GM12891 (cell line): ENCODE measurements at regions not wholly inside any gene's neighbourhood (a gene's known extent, or its start where the extent isn't known, plus 50 kb on each side); places are given as distances from the start of the nearest gene placed in this dataset.

Source experiments
- PAX5 ChIP-seq: IDR thresholded peaks from 2 replicates; pipeline ENCODE4 v1.6.1; 2011; ENCODE audit warnings: low read length, moderate library complexity, mild to moderate bottlenecking; ENCODE audit not compliant: insufficient read depth, severe bottlenecking
- POLR2A ChIP-seq: IDR thresholded peaks from 2 replicates; pipeline ENCODE4 v1.6.1; 2011; ENCODE audit warnings: low read depth, low read length, control low read depth
- POLR2AphosphoS5 ChIP-seq: IDR thresholded peaks from 2 replicates; pipeline ENCODE4 v1.6.1; 2011; ENCODE audit warnings: low read depth, low read length, control low read depth
- POU2F2 ChIP-seq: IDR thresholded peaks from 2 replicates; pipeline ENCODE4 v1.6.1; 2011; ENCODE audit warnings: low read depth, mild to moderate bottlenecking, control low read depth, low read length, moderate library complexity
- TAF1 ChIP-seq: IDR thresholded peaks from 2 replicates; pipeline ENCODE4 v1.6.1; 2011; ENCODE audit warnings: low read depth, low read length, control low read depth

- no peak for TF ChIP-seq POLR2A
- TF ChIP-seq TAF1, result no peak
- TF ChIP-seq POLR2AphosphoS5, result no peak
- no peak for TF ChIP-seq POU2F2
- TF ChIP-seq PAX5, result no peak
Observed at GRCh38 chr6:140440223-140440835, 1065.9 kb upstream of the CITED2 start.
